ENCODE measurements at regions not wholly inside any gene's neighbourhood (a gene's known extent, or its start where the extent isn't known, plus 50 kb on each side); places are given as distances from the start of the nearest gene placed in this dataset.

DNA sequence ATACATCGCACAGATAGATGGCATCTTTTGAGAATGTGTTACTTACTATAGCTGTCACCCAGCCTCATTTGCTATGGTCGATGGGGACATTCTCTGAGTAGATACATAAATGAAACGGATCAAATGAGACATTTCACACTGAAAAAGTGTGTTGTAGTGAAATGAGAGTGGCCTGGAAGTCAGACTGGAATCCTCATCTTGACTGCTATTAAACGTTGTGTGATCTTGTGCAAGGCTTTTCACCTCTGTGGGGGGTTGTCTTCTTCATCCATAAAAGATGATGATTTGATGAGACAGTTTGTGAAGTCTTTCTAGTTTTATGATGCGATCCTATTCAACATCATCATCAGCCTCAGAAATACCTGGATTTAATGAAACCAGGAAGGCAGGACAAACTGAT, 155.4 kb upstream of the MYO3A start:
- ATAC-seq (ENCODE audit: low read depth in 2 of 2), result no peak
- H3K27me3 Mint-ChIP-seq, result peaks cover 7 to 15% (median 14%) of the 10 kb centered on the region in 3 donors
- peaks cover 0 to 4% (median 0%) of the 10 kb centered on the region in 7 donors for H3K9me3 Mint-ChIP-seq
- H3K4me1 Mint-ChIP-seq, result no peaks in the 10 kb centered on the region
- H3K4me3 Mint-ChIP-seq, result no peak overlapping the region
- no peaks in the 10 kb centered on the region for H3K36me3 Mint-ChIP-seq
- DNase-seq, result no peak
- H3K27ac Mint-ChIP-seq, result no peak overlapping the region

DNA sequence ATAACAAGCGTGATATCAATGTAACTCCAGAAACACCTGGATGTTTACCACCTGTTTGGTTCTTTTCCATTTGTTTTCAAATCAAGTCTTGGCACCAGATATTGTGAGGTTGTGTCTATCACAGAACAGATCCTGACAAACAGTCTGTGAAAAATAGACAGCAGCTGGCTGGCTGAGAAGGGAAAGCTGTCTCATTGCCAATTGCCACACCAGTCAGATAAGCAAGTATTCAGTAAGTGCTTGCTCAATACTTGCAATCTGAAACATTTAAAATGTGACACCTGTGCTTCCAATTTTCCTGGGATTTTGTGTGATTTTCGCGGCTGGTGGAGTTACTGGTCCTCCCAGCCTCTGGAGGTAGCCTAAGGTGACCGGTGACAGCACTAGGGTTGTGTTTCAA, 147.9 kb upstream of the MYO3A start:
- Mint-ChIP-seq H3K27me3 (peaks cover 10 to 28% (median 17%) of the 10 kb centered on the region in 3 donors), H3K36me3 (no peaks in the 10 kb centered on the region), H3K27ac (no peak overlapping the region), H3K4me1 (no peaks in the 10 kb centered on the region), H3K4me3 (no peak overlapping the region), H3K9me3 (peaks cover 0 to 2% (median 0%) of the 10 kb centered on the region in 7 donors)
- DNase-seq (no peak), ATAC-seq (ENCODE audit: low read depth in 2 of 2) (no peak)

DNA sequence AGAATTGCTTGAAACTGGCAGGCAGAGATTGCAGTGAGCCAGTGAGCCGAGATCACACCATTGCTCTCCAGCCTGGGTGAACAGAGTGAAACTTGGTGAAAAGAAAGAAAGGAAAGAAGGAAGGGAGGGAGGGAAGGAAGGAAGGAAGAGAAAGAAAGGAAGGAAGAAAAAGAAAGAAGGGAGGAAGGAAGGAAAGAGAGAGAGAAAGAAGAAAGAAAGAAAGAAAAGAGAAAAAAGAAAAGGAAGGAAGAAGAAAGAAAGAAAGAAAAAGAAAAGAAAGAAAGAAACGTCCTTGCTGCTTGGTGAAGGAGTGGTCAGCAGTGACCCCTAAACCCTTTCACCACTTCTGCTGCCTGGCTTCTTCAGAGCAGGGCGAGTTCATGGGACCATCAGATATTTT, 147.1 kb upstream of the MYO3A start:
- no peaks in the 10 kb centered on the region for H3K4me1 Mint-ChIP-seq
- no peak for DNase-seq

DNA sequence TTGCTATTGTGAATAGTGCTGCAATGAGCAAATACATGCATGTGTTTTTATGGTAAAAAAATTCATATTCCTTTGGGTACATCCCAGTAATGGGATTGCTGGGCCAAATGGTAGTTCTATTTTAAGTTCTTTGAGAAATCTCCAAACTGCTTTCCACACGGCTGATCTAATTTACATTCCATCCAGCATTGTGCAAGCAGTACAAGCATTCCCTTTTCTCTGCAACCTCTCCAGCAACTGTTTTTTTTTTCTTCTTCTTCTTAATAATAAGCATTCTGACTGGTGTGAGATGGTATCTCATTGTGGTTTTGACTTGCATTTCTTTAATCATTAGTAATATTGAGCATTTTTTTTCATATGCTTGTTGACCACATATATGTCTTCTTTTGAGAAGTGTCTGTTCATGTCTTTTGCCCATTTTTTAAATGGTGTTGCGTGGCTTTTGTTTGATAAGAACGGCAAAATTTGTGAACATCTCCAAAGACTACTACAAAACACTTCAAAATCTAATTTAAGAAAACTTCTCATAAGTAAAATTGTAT, 136.1 kb upstream of the MYO3A start:
- H3K4me1 Mint-ChIP-seq, result no peaks in the 10 kb centered on the region

More for the DNA sequence above, 147.1 kb upstream of the MYO3A start:
- Mint-ChIP-seq H3K27ac (no peak overlapping the region), H3K36me3 (no peaks in the 10 kb centered on the region), H3K4me3 (no peak overlapping the region), H3K27me3 (peaks cover 10 to 34% (median 20%) of the 10 kb centered on the region in 3 donors), H3K9me3 (peaks cover 0 to 2% (median 0%) of the 10 kb centered on the region in 7 donors)
- no peak for ATAC-seq (ENCODE audit: low read depth in 2 of 2)

DNA sequence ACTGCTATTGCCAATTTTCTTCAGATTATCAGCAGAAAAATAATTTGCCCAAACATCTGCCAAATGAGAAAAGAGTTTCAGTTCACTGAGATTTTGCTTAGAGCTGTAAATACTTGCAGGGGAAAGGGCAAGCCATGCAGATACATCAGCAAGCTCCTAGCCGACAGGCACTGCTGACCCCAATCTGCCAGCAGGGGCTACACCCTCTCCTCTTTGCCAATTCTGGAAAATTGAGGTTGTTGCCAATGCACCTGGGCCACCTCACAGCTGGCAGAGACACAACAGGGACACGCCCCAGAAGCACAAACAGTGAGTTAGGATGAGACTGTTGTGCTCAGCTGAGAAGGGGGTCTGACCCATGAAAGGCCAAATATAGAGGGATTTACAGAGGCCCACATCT, 129.5 kb upstream of the MYO3A start:
- ATAC-seq (ENCODE audit: low read depth in 2 of 2) (no peak), DNase-seq (no peak)
- Mint-ChIP-seq H3K4me3 (no peak overlapping the region), H3K36me3 (no peaks in the 10 kb centered on the region), H3K27me3 (peaks cover 0 to 8% (median 4%) of the 10 kb centered on the region in 3 donors), H3K27ac (no peak overlapping the region), H3K4me1 (no peaks in the 10 kb centered on the region), H3K9me3 (no peaks in the 10 kb centered on the region)

More for the DNA sequence above, 136.1 kb upstream of the MYO3A start:
- Mint-ChIP-seq H3K9me3 (peaks cover 0 to 5% (median 0%) of the 10 kb centered on the region in 7 donors), H3K36me3 (no peaks in the 10 kb centered on the region), H3K27ac (no peak overlapping the region), H3K27me3 (peaks cover 6 to 16% (median 13%) of the 10 kb centered on the region in 3 donors), H3K4me3 (no peak overlapping the region)
- ATAC-seq (ENCODE audit: low read depth in 2 of 2) (no peak), DNase-seq (no peak)

DNA sequence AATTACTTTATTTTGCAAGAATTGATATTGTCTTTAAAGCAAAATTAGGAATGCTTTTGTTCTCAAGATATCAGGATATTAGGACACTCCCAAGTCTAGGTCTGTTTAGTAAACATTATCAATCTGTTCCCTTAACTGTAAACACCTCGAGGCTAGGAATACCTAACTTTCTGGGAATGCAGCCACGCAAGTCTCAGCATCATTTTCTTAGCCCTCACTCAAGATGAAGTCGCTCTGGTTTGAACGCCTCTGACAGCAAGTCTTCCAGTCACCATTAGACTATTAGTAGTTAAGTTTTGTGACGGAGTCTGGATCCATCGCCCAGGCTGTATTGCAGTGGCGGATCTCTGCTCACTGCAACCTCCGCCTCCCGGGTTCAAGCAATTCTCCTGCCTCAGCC, 128.0 kb upstream of the MYO3A start:
- no peak for ATAC-seq (ENCODE audit: low read depth in 2 of 2)
- Mint-ChIP-seq H3K9me3 (no peaks in the 10 kb centered on the region), H3K27ac (no peak overlapping the region), H3K4me1 (no peaks in the 10 kb centered on the region), H3K4me3 (no peak overlapping the region), H3K27me3 (peaks cover 4 to 21% (median 5%) of the 10 kb centered on the region in 3 donors), H3K36me3 (no peaks in the 10 kb centered on the region)
- no peak for DNase-seq

DNA sequence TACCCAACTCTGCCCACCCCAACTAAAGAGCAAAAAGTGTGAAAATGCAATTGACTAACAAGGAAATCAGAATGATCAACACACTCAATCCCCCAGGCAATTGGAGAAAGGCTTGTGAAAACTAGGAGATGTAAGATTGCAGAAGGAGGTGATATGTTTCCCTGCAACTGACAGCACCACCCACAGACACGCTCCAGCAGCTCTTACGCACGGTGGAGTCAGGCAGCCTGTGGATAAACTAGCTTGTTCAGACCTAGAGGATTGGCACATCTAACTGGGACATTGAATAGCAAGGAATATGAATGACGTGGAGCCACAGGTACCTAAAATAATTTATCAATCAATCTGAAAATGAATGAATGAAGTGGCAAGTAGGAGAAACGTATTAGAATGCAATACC, 125.7 kb upstream of the MYO3A start:
- H3K4me1 Mint-ChIP-seq, result no peaks in the 10 kb centered on the region
- no peaks in the 10 kb centered on the region for H3K9me3 Mint-ChIP-seq
- no peak overlapping the region for H3K27ac Mint-ChIP-seq
- no peak for DNase-seq
- ATAC-seq (ENCODE audit: low read depth in 2 of 2), result no peak
- H3K4me3 Mint-ChIP-seq, result no peak overlapping the region
- peaks cover 5 to 27% (median 6%) of the 10 kb centered on the region in 3 donors for H3K27me3 Mint-ChIP-seq
- H3K36me3 Mint-ChIP-seq, result no peaks in the 10 kb centered on the region

DNA sequence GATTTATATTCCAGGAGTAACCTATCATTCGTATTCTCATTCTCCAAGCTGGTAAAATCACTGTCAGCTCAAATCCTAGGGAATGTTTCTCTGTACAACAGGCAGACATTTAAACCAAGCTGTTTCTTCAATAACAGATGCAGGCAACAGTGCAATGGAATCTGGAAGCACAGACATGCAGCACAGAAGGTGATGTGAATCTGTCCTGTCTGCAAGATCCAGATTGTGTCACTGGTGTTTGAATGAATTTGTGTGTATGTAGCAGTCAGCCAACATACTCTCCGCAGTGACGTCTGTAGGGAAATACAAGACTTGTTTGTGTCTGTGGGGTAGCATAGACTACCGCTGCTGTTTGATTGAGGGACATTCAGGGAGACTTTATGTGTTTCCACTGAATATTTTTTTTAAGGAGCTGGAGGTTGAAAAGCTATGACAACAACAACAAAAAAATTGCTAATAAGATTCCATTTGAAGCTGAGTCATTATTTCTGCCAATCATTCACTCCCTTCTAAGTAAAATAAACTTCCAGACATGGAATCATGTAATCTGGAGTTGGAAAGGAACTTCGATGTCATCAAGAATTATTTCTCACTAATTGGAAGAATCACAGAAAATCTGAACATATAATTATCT, 122.9 kb upstream of the MYO3A start:
- no peak for ATAC-seq (ENCODE audit: low read depth in 2 of 2)
- no peaks in the 10 kb centered on the region for H3K4me1 Mint-ChIP-seq
- H3K27ac Mint-ChIP-seq, result no peak overlapping the region
- no peak overlapping the region for H3K4me3 Mint-ChIP-seq
- DNase-seq, result no peak
- H3K36me3 Mint-ChIP-seq, result no peaks in the 10 kb centered on the region
- H3K9me3 Mint-ChIP-seq, result no peaks in the 10 kb centered on the region
- peaks cover 5 to 36% (median 6%) of the 10 kb centered on the region in 3 donors for H3K27me3 Mint-ChIP-seq

DNA sequence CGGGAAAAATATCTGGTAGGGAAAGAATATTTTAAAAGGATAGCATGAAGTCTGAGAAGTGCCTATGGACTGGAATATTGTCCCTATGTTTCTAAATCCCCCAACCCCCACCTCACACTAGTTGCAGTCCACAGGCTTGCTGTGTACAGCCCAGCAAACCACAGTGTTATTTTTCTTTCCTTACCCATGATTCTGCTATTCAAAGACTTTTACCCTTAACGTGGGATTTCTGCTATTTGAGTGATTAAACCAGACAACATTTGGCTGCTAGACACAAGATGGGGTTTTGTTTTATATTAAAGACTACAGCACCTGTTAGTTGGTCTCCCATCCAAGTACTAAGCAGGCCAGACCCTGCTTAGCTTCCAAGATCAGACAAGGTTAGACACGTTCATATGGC, 120.5 kb upstream of the MYO3A start:
- H3K27ac Mint-ChIP-seq, result no peak overlapping the region
- no peaks in the 10 kb centered on the region for H3K9me3 Mint-ChIP-seq
- H3K4me3 Mint-ChIP-seq, result no peak overlapping the region
- H3K4me1 Mint-ChIP-seq, result no peaks in the 10 kb centered on the region
- DNase-seq, result no peak
- peaks cover 5 to 33% (median 6%) of the 10 kb centered on the region in 3 donors for H3K27me3 Mint-ChIP-seq
- ATAC-seq (ENCODE audit: low read depth in 2 of 2), result no peak
- no peaks in the 10 kb centered on the region for H3K36me3 Mint-ChIP-seq

DNA sequence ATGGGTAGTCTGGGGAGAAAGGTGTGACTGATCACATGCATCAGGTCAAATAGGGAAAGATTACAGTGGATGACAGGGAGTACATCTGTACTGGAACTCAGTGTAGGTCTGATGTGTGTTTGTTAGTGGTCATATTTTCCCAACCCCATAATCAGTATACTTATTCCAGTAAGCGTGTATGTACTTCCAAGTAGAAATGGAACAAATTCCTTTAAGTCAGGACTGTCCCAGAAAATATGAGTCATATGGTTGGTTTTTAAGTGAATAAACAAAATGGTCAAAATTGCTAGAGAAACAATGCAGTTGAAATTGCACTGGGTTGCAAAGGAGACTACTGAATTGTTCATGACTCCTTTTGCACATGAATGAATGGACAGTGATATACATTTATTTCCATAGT, 118.8 kb upstream of the MYO3A start:
- Mint-ChIP-seq H3K4me1 (no peaks in the 10 kb centered on the region), H3K27ac (no peak overlapping the region), H3K9me3 (no peaks in the 10 kb centered on the region), H3K4me3 (no peak overlapping the region), H3K36me3 (no peaks in the 10 kb centered on the region), H3K27me3 (peaks cover 4 to 35% (median 6%) of the 10 kb centered on the region in 3 donors)
- no peak for DNase-seq
- ATAC-seq (ENCODE audit: low read depth in 2 of 2), result no peak

DNA sequence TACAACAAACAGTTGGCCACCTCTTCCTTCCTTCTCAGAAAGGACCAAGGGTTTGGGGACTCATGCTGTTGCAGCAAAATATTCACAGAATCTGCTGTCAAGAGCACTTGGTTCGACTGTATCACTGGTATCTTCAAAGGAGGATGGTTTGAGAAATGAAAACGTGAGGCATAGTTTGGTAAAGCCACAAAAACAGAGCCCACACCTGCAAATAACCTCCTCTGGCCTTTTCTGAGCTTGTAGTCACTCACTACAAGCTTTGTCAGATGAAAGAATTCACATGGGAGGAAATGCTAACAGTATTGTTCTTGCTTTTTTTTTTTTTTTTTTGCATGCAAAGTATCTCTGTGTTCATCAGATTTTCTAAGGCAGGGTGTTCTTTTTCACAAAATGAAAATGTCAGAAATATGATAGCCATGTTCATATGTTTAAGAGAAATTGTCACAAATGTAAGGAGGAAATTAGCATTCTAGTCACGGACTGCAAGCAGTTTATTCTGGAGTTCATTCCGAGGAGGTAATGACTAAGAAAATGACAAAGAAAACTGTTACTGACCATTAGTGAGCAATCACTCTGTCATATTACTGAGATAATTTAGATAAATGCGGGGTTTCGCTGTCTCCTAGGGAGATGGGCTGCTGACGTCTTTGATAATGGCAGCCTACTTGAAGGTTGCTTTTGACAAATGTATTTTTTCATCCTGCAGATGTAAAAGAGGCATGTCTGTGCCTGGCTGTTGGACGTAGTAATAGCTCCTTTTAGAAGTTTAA, 117.8 kb upstream of the MYO3A start:
- ATAC-seq (ENCODE audit: low read depth in 2 of 2) (no peak), DNase-seq (no peak)
- Mint-ChIP-seq H3K27me3 (peaks cover 0 to 26% (median 6%) of the 10 kb centered on the region in 3 donors), H3K27ac (no peak overlapping the region), H3K36me3 (peaks cover 0 to 3% of the 10 kb centered on the region in 2 donors), H3K9me3 (peaks cover 0 to 7% (median 2%) of the 10 kb centered on the region in 7 donors), H3K4me1 (peaks cover 6 to 8% (median 7%) of the 10 kb centered on the region in 3 donors), H3K4me3 (no peak overlapping the region)

DNA sequence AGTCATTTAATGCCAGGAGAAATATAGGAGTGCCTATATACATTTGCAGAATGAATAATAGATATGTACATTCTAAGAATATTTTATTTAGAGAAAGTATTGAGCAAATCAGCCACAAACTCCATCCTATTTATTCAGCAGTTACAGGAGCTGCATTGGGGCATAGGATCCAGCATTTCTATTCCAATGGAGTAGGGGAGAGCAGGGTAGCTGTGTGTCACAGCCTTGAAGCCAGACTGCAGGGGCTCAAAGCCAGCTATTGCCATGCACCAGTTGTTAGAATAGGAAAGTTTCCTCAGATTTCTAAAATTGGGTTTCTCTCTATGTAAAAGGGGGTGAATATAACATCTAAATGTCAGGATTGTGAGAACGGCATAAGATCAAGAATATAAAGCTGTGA, 116.8 kb upstream of the MYO3A start:
- Mint-ChIP-seq H3K4me1 (peaks cover 9 to 11% (median 9%) of the 10 kb centered on the region in 3 donors), H3K4me3 (no peak overlapping the region), H3K27ac (no peak overlapping the region), H3K27me3 (peaks cover 0 to 21% (median 0%) of the 10 kb centered on the region in 3 donors), H3K9me3 (peaks cover 0 to 9% (median 2%) of the 10 kb centered on the region in 7 donors), H3K36me3 (peaks cover 0 to 8% of the 10 kb centered on the region in 2 donors)
- ATAC-seq (ENCODE audit: low read depth in 2 of 2) (no peak), DNase-seq (no peak)

DNA sequence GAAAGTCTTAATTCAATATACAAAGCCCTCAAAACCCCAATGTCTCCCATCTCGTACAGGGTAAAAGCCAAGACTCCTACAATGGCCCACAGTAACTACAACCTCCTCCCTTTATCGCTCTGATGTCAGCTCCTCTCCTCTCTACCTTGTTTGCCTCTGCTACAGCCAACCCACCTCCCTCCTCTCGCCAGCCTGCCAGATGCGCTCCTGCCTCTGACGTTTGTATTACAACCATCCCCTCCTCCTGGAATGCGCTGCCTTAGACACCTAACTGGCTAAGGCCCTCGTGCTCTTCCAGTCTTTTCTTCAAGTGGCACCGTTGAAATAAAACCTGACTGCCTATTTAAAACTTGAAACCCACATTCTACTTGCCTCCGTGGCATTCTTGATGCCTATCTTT, 115.3 kb upstream of the MYO3A start:
- ATAC-seq (ENCODE audit: low read depth in 2 of 2) (no peak), DNase-seq (no peak)
- H3K36me3 Mint-ChIP-seq, result peaks cover 0 to 8% of the 10 kb centered on the region in 2 donors
- H3K9me3 Mint-ChIP-seq, result peaks cover 0 to 11% (median 4%) of the 10 kb centered on the region in 7 donors
- H3K4me3 Mint-ChIP-seq, result peak overlapping the region in 1 of 8 donors; percentile 25
- no peak overlapping the region for H3K27ac Mint-ChIP-seq
- peaks cover 0 to 20% (median 0%) of the 10 kb centered on the region in 3 donors for H3K27me3 Mint-ChIP-seq
- H3K4me1 Mint-ChIP-seq, result peaks cover 9 to 11% (median 9%) of the 10 kb centered on the region in 3 donors

DNA sequence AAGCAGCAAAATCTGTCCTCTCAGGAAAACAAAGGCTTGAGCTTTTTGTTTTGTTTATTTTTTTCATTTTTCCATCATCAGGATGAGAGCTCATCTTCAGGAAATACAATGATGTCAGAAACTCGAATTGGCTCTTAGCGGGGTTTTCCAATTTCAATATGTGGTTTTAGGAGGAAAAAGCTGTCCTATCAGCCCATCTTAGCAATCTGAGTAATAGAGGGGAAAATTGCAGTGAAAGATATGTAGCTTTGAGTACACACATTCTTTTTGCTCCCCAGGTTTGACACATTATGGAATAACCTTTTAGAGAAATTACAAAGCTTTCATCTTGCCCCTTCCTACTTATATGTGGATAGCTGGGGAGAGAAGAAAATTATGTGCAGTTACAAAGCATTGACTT, 113.6 kb upstream of the MYO3A start:
- Mint-ChIP-seq H3K27ac (peak overlapping the region in 3 of 6 donors; percentile 0 to 69 (median 41)), H3K27me3 (peaks cover 0 to 13% (median 0%) of the 10 kb centered on the region in 3 donors), H3K36me3 (peaks cover 0 to 8% of the 10 kb centered on the region in 2 donors), H3K4me3 (peak overlapping the region in 7 of 8 donors; percentile 65 to 87 (median 71)), H3K4me1 (peaks cover 9 to 11% (median 9%) of the 10 kb centered on the region in 3 donors), H3K9me3 (peaks cover 0 to 11% (median 4%) of the 10 kb centered on the region in 7 donors)
- no peak for ATAC-seq (ENCODE audit: low read depth in 2 of 2)
- DNase-seq, result no peak

Measured in naive B cell (primary cell).